Epidermal melanocyte (primary cell): ENCODE measurements at regions not wholly inside any gene's neighbourhood (a gene's known extent, or its start where the extent isn't known, plus 50 kb on each side); places are given as distances from the start of the nearest gene placed in this dataset.
"Not testable (repeated sequence)": the region's sequence is repeated elsewhere in the genome, so short reads cannot be mapped to it uniquely, and the experiment has no call there.

Experiments used
- DNase-seq: peaks from one replicate; pipeline ENCODE4 v3.0.0; 2011; ENCODE audit warnings: low spot score; ENCODE audit not compliant: insufficient read length

- not testable (repeated sequence) for DNase-seq
These were observed 1533.5 kb upstream of the TPTE start for GRCh38 chr21:8987896-8988295.

GRCh38 chr21:8988696-8989095, 1532.7 kb upstream of the TPTE start:
- DNase-seq, result peak; percentile 21

GRCh38 chr21:8989261-8989711, 1532.1 kb upstream of the TPTE start:
- DNase-seq, result peak; percentile 16

- peak; percentile 19 for DNase-seq
These were observed 1531.6 kb upstream of the TPTE start for GRCh38 chr21:8989721-8990325.

GRCh38 chr21:8990326-8991087, 1530.9 kb upstream of the TPTE start:
- peak; percentile 16 for DNase-seq

- peak; percentile 15 for DNase-seq
These were observed 1530.1 kb upstream of the TPTE start for GRCh38 chr21:8991088-8991907.

GRCh38 chr21:8991968-8992621, 1529.3 kb upstream of the TPTE start:
- DNase-seq, result peak; percentile 16

- peak; percentile 25 for DNase-seq
These were observed 1528.6 kb upstream of the TPTE start for GRCh38 chr21:8992731-8993174.

- peak; percentile 28 for DNase-seq
These were observed 1528.0 kb upstream of the TPTE start for GRCh38 chr21:8993284-8993942.

- peak; percentile 15 for DNase-seq
These were observed 1527.3 kb upstream of the TPTE start for GRCh38 chr21:8993943-8994639.

- DNase-seq, result peak; percentile 17
These were observed 1526.5 kb upstream of the TPTE start for GRCh38 chr21:8994640-8995511.

GRCh38 chr21:8996487-8996968, 1524.9 kb upstream of the TPTE start:
- DNase-seq, result not testable (repeated sequence)

GRCh38 chr21:8997011-8997440, 1524.4 kb upstream of the TPTE start:
- no peak for DNase-seq

GRCh38 chr21:8997443-8998390, 1523.7 kb upstream of the TPTE start:
- not testable (repeated sequence) for DNase-seq

GRCh38 chr21:8998480-8998879, 1522.9 kb upstream of the TPTE start:
- not testable (repeated sequence) for DNase-seq

- DNase-seq, result no peak
These were observed 1522.3 kb upstream of the TPTE start for GRCh38 chr21:8998946-8999681.

- DNase-seq, result not testable (repeated sequence)
These were observed 1521.3 kb upstream of the TPTE start for GRCh38 chr21:9000132-9000531.
